Fibroblast of mammary gland (primary cell): ENCODE measurements at regions not wholly inside any gene's neighbourhood (a gene's known extent, or its start where the extent isn't known, plus 50 kb on each side); places are given as distances from the start of the nearest gene placed in this dataset.

Experiments
- DNase-seq: peaks from one replicate; pipeline ENCODE4 v3.0.0-alpha.2; 2010; ENCODE audit warnings: low read depth
- H3K4me3 ChIP-seq: 2 replicates; pipeline ENCODE4 v1.5.1; 2011; ENCODE audit warnings: low read depth, mild to moderate bottlenecking, low read length, moderate library complexity; ENCODE audit not compliant: control insufficient read depth
- CTCF ChIP-seq: conservative IDR thresholded peaks from 2 replicates; pipeline ENCODE4 v1.5.1; 2011; ENCODE audit warnings: low read depth, low read length, inconsistent platforms; ENCODE audit not compliant: control insufficient read depth, insufficient read depth

- no peak for TF ChIP-seq CTCF
- H3K4me3 ChIP-seq, result no peak overlapping the region
- no peak for DNase-seq
Measured at GRCh38 chr5:72041654-72042053, 65.6 kb upstream of the MAP1B start.

- DNase-seq, result no peak
- no peak for TF ChIP-seq CTCF
- H3K4me3 ChIP-seq, result no peak overlapping the region
Measured at GRCh38 chr5:72042097-72042496, 65.2 kb upstream of the MAP1B start.

GRCh38 chr5:72045692-72046091, 61.6 kb upstream of the MAP1B start:
- no peak for DNase-seq
- TF ChIP-seq CTCF, result no peak
- no peak overlapping the region for H3K4me3 ChIP-seq

- no peak overlapping the region for H3K4me3 ChIP-seq
Measured at GRCh38 chr5:72046106-72046505, 61.2 kb upstream of the MAP1B start.

GRCh38 chr5:72055636-72056035, 51.6 kb upstream of the MAP1B start:
- DNase-seq, result no peak
- H3K4me3 ChIP-seq, result no peak overlapping the region
- TF ChIP-seq CTCF, result no peak

More at GRCh38 chr5:72046106-72046505, 61.2 kb upstream of the MAP1B start:
- no peak for TF ChIP-seq CTCF
- peak; percentile 14 for DNase-seq
